ENCODE measurements at regions not wholly inside any gene's neighbourhood (a gene's known extent, or its start where the extent isn't known, plus 50 kb on each side); places are given as distances from the start of the nearest gene placed in this dataset.
"Not testable (repeated sequence)": the region's sequence is repeated elsewhere in the genome, so short reads cannot be mapped to it uniquely, and the experiment has no call there.

GRCh38 chr5:105929858-105930257 is 1740.9 kb downstream of the EFNA5 start:
- no peak for DNase-seq (ENCODE audit: low spot score)

- no peak for DNase-seq (ENCODE audit: low spot score)
Observed at GRCh38 chr5:105924366-105924765, 1746.4 kb downstream of the EFNA5 start.

- DNase-seq (ENCODE audit: low spot score), result no peak
Observed at GRCh38 chr5:105922574-105922973, 1748.2 kb downstream of the EFNA5 start.

- DNase-seq (ENCODE audit: low spot score), result no peak
Observed at GRCh38 chr5:105922080-105922479, 1748.7 kb downstream of the EFNA5 start.

- DNase-seq (ENCODE audit: low spot score), result no peak
Observed at GRCh38 chr5:105917189-105917588, 1753.5 kb downstream of the EFNA5 start.

- DNase-seq (ENCODE audit: low spot score), result no peak
Observed at GRCh38 chr5:105907016-105907415, 1763.7 kb downstream of the EFNA5 start.

GRCh38 chr5:105905392-105905791 is 1765.3 kb downstream of the EFNA5 start:
- no peak for DNase-seq (ENCODE audit: low spot score)

- DNase-seq (ENCODE audit: low spot score), result no peak
Observed at GRCh38 chr5:105903069-105903468, 1767.7 kb downstream of the EFNA5 start.

GRCh38 chr5:105899726-105900125 is 1771.0 kb downstream of the EFNA5 start:
- DNase-seq (ENCODE audit: low spot score), result no peak

- no peak for DNase-seq (ENCODE audit: low spot score)
Observed at GRCh38 chr5:105898183-105898582, 1772.6 kb downstream of the EFNA5 start.

GRCh38 chr5:105885266-105885665 is 1785.5 kb downstream of the EFNA5 start:
- no peak for DNase-seq (ENCODE audit: low spot score)

GRCh38 chr5:105882956-105883481 is 1787.7 kb downstream of the EFNA5 start:
- no peak for DNase-seq (ENCODE audit: low spot score)

GRCh38 chr5:105878402-105878801 is 1792.3 kb downstream of the EFNA5 start:
- no peak for DNase-seq (ENCODE audit: low spot score)

- no peak for DNase-seq (ENCODE audit: low spot score)
Observed at GRCh38 chr5:105877592-105877991, 1793.1 kb downstream of the EFNA5 start.

- no peak for DNase-seq (ENCODE audit: low spot score)
Observed at GRCh38 chr5:105874316-105874715, 1796.4 kb downstream of the EFNA5 start.

- DNase-seq (ENCODE audit: low spot score), result no peak
Observed at GRCh38 chr5:105872569-105873270, 1798.0 kb downstream of the EFNA5 start.

- DNase-seq (ENCODE audit: low spot score), result no peak
Observed at GRCh38 chr5:105868038-105868780, 1802.5 kb downstream of the EFNA5 start.

- no peak for DNase-seq (ENCODE audit: low spot score)
Observed at GRCh38 chr5:105865834-105866233, 1804.9 kb downstream of the EFNA5 start.

GRCh38 chr5:105859350-105859749 is 1811.4 kb downstream of the EFNA5 start:
- not testable (repeated sequence) for DNase-seq (ENCODE audit: low spot score)

- DNase-seq (ENCODE audit: low spot score), result no peak
Observed at GRCh38 chr5:105849701-105850100, 1821.0 kb downstream of the EFNA5 start.

- DNase-seq (ENCODE audit: low spot score), result no peak
Observed at GRCh38 chr5:105840800-105841199, 1829.9 kb downstream of the EFNA5 start.

- DNase-seq (ENCODE audit: low spot score), result no peak
Observed at GRCh38 chr5:105836887-105837286, 1833.8 kb downstream of the EFNA5 start.

GRCh38 chr5:105836268-105836667 is 1834.5 kb downstream of the EFNA5 start:
- no peak for DNase-seq (ENCODE audit: low spot score)
